ENCODE measurements at regions not wholly inside any gene's neighbourhood (a gene's known extent, or its start where the extent isn't known, plus 50 kb on each side); places are given as distances from the start of the nearest gene placed in this dataset.

GRCh38 chr6:139655783-139656705, 281.6 kb upstream of the CITED2 start:
- no peak for DNase-seq (ENCODE audit: low read depth)
- TF ChIP-seq MAX (IDR thresholded peaks at IDR 0.05; ENCODE audit: low read depth, low read length): no peak
- no peak overlapping the region for H3K4me3 ChIP-seq (ENCODE audit: low read depth, low read length)

- H3K4me3 ChIP-seq (ENCODE audit: low read depth, low read length): no peak overlapping the region
- no peak for TF ChIP-seq MYC (IDR thresholded peaks at IDR 0.05; ENCODE audit: low read depth, low read length)
- TF ChIP-seq POLR2A (IDR thresholded peaks at IDR 0.05; ENCODE audit: extremely low read depth, insufficient read length): no peak
- TF ChIP-seq MAX (IDR thresholded peaks at IDR 0.05; ENCODE audit: low read depth, low read length): no peak
- TF ChIP-seq CTCF (IDR thresholded peaks at IDR 0.05; ENCODE audit: low read depth, low read length): no peak
- DNase-seq (ENCODE audit: low read depth): peak; percentile 27
These were observed 280.7 kb upstream of the CITED2 start for GRCh38 chr6:139654888-139655782.

- DNase-seq (ENCODE audit: low read depth): no peak
- no peak overlapping the region for H3K4me3 ChIP-seq (ENCODE audit: low read depth, low read length)
- TF ChIP-seq MYC (IDR thresholded peaks at IDR 0.05; ENCODE audit: low read depth, low read length) (no peak), MAX (IDR thresholded peaks at IDR 0.05; ENCODE audit: low read depth, low read length) (no peak), POLR2A (IDR thresholded peaks at IDR 0.05; ENCODE audit: extremely low read depth, insufficient read length) (no peak), CTCF (IDR thresholded peaks at IDR 0.05; ENCODE audit: low read depth, low read length) (no peak)
These were observed 279.9 kb upstream of the CITED2 start for GRCh38 chr6:139654309-139654708.

GRCh38 chr6:139653111-139653510, 278.7 kb upstream of the CITED2 start:
- no peak overlapping the region for H3K4me3 ChIP-seq (ENCODE audit: low read depth, low read length)
- no peak for DNase-seq (ENCODE audit: low read depth)
- no peak for TF ChIP-seq CTCF (IDR thresholded peaks at IDR 0.05; ENCODE audit: low read depth, low read length)
- TF ChIP-seq MAX (IDR thresholded peaks at IDR 0.05; ENCODE audit: low read depth, low read length): no peak
- no peak for TF ChIP-seq MYC (IDR thresholded peaks at IDR 0.05; ENCODE audit: low read depth, low read length)
- no peak for TF ChIP-seq POLR2A (IDR thresholded peaks at IDR 0.05; ENCODE audit: extremely low read depth, insufficient read length)

- H3K4me3 ChIP-seq (ENCODE audit: low read depth, low read length): no peak overlapping the region
- DNase-seq (ENCODE audit: low read depth): no peak
- TF ChIP-seq CTCF (IDR thresholded peaks at IDR 0.05; ENCODE audit: low read depth, low read length) (no peak), MYC (IDR thresholded peaks at IDR 0.05; ENCODE audit: low read depth, low read length) (no peak), POLR2A (IDR thresholded peaks at IDR 0.05; ENCODE audit: extremely low read depth, insufficient read length) (no peak), MAX (IDR thresholded peaks at IDR 0.05; ENCODE audit: low read depth, low read length) (no peak)
These were observed 276.5 kb upstream of the CITED2 start for GRCh38 chr6:139650941-139651340.
